Esophagus muscularis mucosa (tissue), 4 donors: ENCODE measurements at regions not wholly inside any gene's neighbourhood (a gene's known extent, or its start where the extent isn't known, plus 50 kb on each side); places are given as distances from the start of the nearest gene placed in this dataset.

Experiments used
- DNase-seq: peaks from one replicate; pipeline ENCODE4 v3.0.0-alpha.2; 2017; ENCODE audit errors: extremely low spot score
- H3K27ac ChIP-seq, 4 donors: fragments of 200-600 bp; sonication (generic); replicated peaks in 1 of 4; 1 replicate in 3 of 4; 2 replicates in 1 of 4; pipeline ENCODE4 v1.5.1; 2016 to 2019; ENCODE audit warnings: mild to moderate bottlenecking in 1 of 4
- H3K27me3 ChIP-seq, 4 donors: fragments of 200-600 bp; sonication (generic); one replicate each; pipeline versions ENCODE4 v1.5.1 to v1.6.0; 2016 to 2019
- H3K36me3 ChIP-seq, 4 donors: fragments of 200-600 bp; sonication (generic); one replicate each; pipeline ENCODE4 v1.5.1; 2016 to 2019
- H3K4me1 ChIP-seq, 4 donors: fragments of 200-600 bp; sonication (generic); one replicate each; pipeline ENCODE4 v1.5.1; 2016 to 2019
- H3K4me3 ChIP-seq, 4 donors: fragments of 200-600 bp; sonication (generic); 1 replicate in 2 of 4; 2 replicates in 2 of 4; pipeline ENCODE4 v1.5.1; 2016 to 2019; ENCODE audit warnings: mild to moderate bottlenecking in 4 of 4, moderate library complexity in 1 of 4
- H3K9me3 ChIP-seq, 4 donors: fragments of 200-600 bp; sonication (generic); 1 replicate in 3 of 4; 2 replicates in 1 of 4; pipeline ENCODE4 v1.5.1; 2016 to 2019
- EP300 ChIP-seq: sonication (generic); formaldehyde crosslinking; IDR thresholded peaks from one replicate; pipeline ENCODE4 v1.6.1; 2017; ENCODE audit warnings: antibody characterized with exemption
- POLR2A ChIP-seq: fragments of 450-650 bp; IDR thresholded peaks from one replicate; pipeline ENCODE4 v1.6.1; 2017; ENCODE audit warnings: antibody characterized with exemption, moderate library complexity, mild to moderate bottlenecking, low read depth
- POLR2AphosphoS5 ChIP-seq, 2 donors: sonication (generic); formaldehyde crosslinking; IDR thresholded peaks; one replicate each; pipeline ENCODE4 v1.6.1; 2017; ENCODE audit warnings: antibody characterized with exemption in 2 of 2
- WGBS: methylation state at CpG from one replicate; pipeline ENCODE4 v1.1.5; 2018; 5-methylcytosine and 5-hydroxymethylcytosine counted together
- intact Hi-C: fragments of 100-400 bp; cut with DNase I; formaldehyde crosslinking; loops from one replicate; pipeline ENCODE4 v1.15.1; 2023
- TF ChIP-seq, protein P1 (sequence below), 3 experiments: fragments of 200-600 bp in 2 of 3; fragments of 450-650 bp in 1 of 3; sonication (generic) in 2 of 3; IDR thresholded peaks; one replicate each; pipeline ENCODE4 v1.5.1; 2017 to 2019; ENCODE audit warnings: antibody characterized with exemption in 3 of 3, mild to moderate bottlenecking in 2 of 3, moderate library complexity in 1 of 3

DNA sequence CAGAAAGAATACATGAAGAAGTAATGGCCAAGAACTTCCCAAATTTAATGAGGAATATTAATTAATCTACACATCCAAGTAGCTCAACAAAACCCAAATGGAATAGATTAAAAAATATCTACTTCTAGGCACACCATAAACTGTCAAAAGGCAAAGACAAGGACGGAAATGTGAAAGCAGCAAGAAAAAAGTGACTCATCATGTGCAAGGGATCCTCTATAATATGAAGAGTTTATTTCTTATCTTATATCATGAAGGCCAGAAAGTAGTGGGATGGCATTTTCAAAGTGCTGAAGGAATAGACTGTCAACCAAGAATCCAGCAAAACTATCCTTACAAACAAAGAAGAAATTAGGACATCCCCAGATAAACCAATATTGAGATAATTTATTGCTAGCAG, 73.9 kb upstream of the PRICKLE2 start:
- no peak overlapping the region for H3K4me3 ChIP-seq
- peaks cover 0 to 22% (median 14%) of the 10 kb centered on the region in 4 donors for H3K4me1 ChIP-seq
- TF ChIP-seq POLR2AphosphoS5 (IDR thresholded peaks at IDR 0.05) (no peak), EP300 (no peak), POLR2A (no peak)
- TF ChIP-seq, protein P1, sequence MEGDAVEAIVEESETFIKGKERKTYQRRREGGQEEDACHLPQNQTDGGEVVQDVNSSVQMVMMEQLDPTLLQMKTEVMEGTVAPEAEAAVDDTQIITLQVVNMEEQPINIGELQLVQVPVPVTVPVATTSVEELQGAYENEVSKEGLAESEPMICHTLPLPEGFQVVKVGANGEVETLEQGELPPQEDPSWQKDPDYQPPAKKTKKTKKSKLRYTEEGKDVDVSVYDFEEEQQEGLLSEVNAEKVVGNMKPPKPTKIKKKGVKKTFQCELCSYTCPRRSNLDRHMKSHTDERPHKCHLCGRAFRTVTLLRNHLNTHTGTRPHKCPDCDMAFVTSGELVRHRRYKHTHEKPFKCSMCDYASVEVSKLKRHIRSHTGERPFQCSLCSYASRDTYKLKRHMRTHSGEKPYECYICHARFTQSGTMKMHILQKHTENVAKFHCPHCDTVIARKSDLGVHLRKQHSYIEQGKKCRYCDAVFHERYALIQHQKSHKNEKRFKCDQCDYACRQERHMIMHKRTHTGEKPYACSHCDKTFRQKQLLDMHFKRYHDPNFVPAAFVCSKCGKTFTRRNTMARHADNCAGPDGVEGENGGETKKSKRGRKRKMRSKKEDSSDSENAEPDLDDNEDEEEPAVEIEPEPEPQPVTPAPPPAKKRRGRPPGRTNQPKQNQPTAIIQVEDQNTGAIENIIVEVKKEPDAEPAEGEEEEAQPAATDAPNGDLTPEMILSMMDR (IDR thresholded peaks at IDR 0.05): no peak
- H3K27me3 ChIP-seq: no peaks in the 10 kb centered on the region
- H3K9me3 ChIP-seq: peaks cover 0 to 6% (median 0%) of the 10 kb centered on the region in 4 donors
- no peak overlapping the region for H3K27ac ChIP-seq
- intact Hi-C loops: loop anchor here (10.0 kb wide), 1 partner anchor 186 kb away; no protein-coding TSS in a partner anchor
- no peak for DNase-seq
- 91% methylated on average over 1 of the region's 1 CpG for WGBS
- no peaks in the 10 kb centered on the region for H3K36me3 ChIP-seq

DNA sequence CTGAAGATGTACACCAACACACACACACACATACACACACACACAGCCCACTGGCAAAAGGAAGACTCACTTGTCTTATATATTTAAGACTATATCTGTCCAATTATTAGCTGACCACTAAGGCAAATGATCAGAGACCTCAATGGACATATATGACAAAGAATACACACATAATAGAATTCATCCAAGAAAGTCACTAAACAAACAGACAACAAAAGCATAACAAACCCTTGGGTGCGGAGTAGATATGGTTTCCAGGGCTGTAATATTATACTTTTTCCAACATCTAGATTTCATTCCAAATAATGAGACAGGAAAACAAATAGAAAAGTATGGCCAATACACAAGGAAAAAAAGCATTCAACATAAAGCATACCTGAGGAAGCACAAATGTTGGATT, 72.3 kb upstream of the PRICKLE2 start:
- WGBS: 50% methylated on average over 1 of the region's 1 CpG

DNA sequence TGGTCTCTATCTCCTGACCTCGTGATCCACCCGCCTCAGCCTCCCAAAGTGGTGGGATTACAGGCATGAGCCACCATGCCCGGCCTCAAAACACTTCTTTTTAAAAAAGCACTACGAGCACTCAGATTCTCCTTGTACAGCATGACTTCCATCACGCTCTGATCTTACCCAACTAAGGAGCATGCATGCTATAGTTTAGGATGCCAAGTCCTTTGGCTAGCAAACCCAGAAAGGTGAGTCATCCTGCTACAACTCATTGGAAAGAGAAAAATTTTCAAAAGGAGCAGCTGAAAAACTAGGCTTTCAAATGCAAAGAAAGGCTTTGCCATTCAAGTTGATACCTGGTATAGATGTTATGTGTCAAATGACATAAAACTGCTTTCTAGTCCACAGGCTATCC, 70.3 kb upstream of the PRICKLE2 start:
- H3K9me3 ChIP-seq: peaks cover 0 to 6% (median 0%) of the 10 kb centered on the region in 4 donors
- H3K27ac ChIP-seq: peak overlapping the region; percentile 55 to 79 (median 74)
- no peaks in the 10 kb centered on the region for H3K36me3 ChIP-seq
- DNase-seq: no peak
- peaks cover 0 to 23% (median 17%) of the 10 kb centered on the region in 4 donors for H3K4me1 ChIP-seq
- no peaks in the 10 kb centered on the region for H3K27me3 ChIP-seq
- TF ChIP-seq POLR2A (no peak), POLR2AphosphoS5 (IDR thresholded peaks at IDR 0.05) (peak; percentile 64), EP300 (no peak)
- TF ChIP-seq, protein P1 (IDR thresholded peaks at IDR 0.05): no peak
- WGBS: 61% methylated on average over 5 of the region's 5 CpGs
- no peak overlapping the region for H3K4me3 ChIP-seq
- intact Hi-C loops: loop anchor here (10.0 kb wide), 1 partner anchor 189 kb away; no protein-coding TSS in a partner anchor

More for the DNA sequence above, 72.3 kb upstream of the PRICKLE2 start:
- no peaks in the 10 kb centered on the region for H3K27me3 ChIP-seq
- peaks cover 0 to 6% (median 0%) of the 10 kb centered on the region in 4 donors for H3K9me3 ChIP-seq
- DNase-seq: no peak
- H3K27ac ChIP-seq: no peak overlapping the region
- no peaks in the 10 kb centered on the region for H3K36me3 ChIP-seq
- H3K4me3 ChIP-seq: no peak overlapping the region
- H3K4me1 ChIP-seq: peaks cover 0 to 22% (median 15%) of the 10 kb centered on the region in 4 donors
- intact Hi-C loops: loop anchor here (10.0 kb wide), 1 partner anchor 187 kb away; no protein-coding TSS in a partner anchor
- TF ChIP-seq POLR2A (no peak), EP300 (no peak), POLR2AphosphoS5 (IDR thresholded peaks at IDR 0.05) (no peak)
- TF ChIP-seq, protein P1 (IDR thresholded peaks at IDR 0.05): no peak

DNA sequence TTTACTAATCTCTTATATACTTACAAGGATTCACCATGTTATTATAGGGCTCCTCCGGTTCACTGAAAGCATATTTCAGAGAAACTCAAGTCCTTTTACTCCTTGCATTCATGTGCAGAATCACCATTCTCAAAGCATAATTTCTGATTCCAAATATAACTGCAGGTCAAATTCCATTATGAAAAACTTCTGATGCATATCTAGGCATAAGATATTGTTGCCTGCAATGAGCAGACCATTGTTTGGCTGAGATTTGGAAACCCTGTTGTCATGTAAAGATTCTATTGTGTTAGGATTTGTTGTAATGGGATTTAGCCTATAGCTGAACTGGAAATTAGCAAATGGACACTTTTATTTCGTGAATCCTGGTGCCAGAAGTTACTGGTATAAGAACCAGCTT, 69.5 kb upstream of the PRICKLE2 start:
- Histone ChIP-seq H3K4me3 (no peak overlapping the region), H3K27ac (peak overlapping the region; percentile 55 to 79 (median 74)), H3K36me3 (no peaks in the 10 kb centered on the region), H3K4me1 (peaks cover 0 to 23% (median 17%) of the 10 kb centered on the region in 4 donors), H3K27me3 (no peaks in the 10 kb centered on the region), H3K9me3 (peaks cover 0 to 6% (median 0%) of the 10 kb centered on the region in 4 donors)
- WGBS: 80% methylated on average over 2 of the region's 2 CpGs
- TF ChIP-seq, protein P1 (IDR thresholded peaks at IDR 0.05): no peak
- intact Hi-C loops: loop anchor here (10.0 kb wide), 1 partner anchor 190 kb away; no protein-coding TSS in a partner anchor
- DNase-seq: no peak

DNA sequence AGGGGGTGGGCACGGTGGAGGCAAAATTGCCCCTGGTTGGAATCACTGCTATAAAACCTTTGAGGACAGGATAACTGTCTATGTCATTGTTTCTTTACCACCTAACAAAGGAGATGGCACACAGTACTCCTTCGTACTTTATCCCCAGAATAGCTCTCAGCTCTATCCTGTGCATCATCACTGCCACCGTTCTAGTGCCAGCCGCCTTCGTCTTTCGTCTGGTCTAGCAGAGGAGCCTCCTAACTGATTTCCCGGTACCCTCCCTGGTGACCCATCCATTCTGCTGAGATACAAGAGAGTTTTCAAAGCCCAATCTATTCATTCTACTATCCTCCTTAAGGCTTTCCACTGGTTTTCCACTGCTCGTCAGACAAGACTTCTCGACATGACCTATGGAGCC, 67.9 kb upstream of the PRICKLE2 start:
- intact Hi-C loops: loop anchor here (10.0 kb wide), 1 partner anchor 192 kb away; no protein-coding TSS in a partner anchor
- Histone ChIP-seq H3K9me3 (peaks cover 0 to 6% (median 0%) of the 10 kb centered on the region in 4 donors), H3K27me3 (no peaks in the 10 kb centered on the region), H3K27ac (no peak overlapping the region), H3K4me1 (peaks cover 0 to 23% (median 17%) of the 10 kb centered on the region in 4 donors), H3K4me3 (no peak overlapping the region), H3K36me3 (no peaks in the 10 kb centered on the region)
- DNase-seq: no peak
- TF ChIP-seq EP300 (no peak), POLR2A (no peak), POLR2AphosphoS5 (IDR thresholded peaks at IDR 0.05) (no peak)
- TF ChIP-seq, protein P1 (IDR thresholded peaks at IDR 0.05): no peak
- 96% methylated on average over 9 of the region's 9 CpGs for WGBS
